OCI-LY1 (cell line): ENCODE measurements at regions not wholly inside any gene's neighbourhood (a gene's known extent, or its start where the extent isn't known, plus 50 kb on each side); places are given as distances from the start of the nearest gene placed in this dataset.

Experiments used
- CTCF ChIP-seq: fragments of 200-600 bp; sonication (generic), shearing (Covaris generic); IDR thresholded peaks from 2 replicates; pipeline ENCODE4 v1.5.1; 2017; ENCODE audit warnings: mild to moderate bottlenecking, antibody characterized with exemption, low read length, moderate library complexity, mixed read lengths
- EZH2 ChIP-seq: fragments of 200-600 bp; sonication (generic), shearing (Covaris generic); IDR thresholded peaks from 2 replicates; pipeline ENCODE4 v1.8.0; 2017; ENCODE audit warnings: borderline replicate concordance, mixed run types, mild to moderate bottlenecking, antibody characterized with exemption, low read length, moderate library complexity, mixed read lengths

- no peak for TF ChIP-seq CTCF
- TF ChIP-seq EZH2: no peak
Observed at GRCh38 chr3:135349254-135349948, 554.3 kb downstream of the EPHB1 start.
